ENCODE measurements at regions not wholly inside any gene's neighbourhood (a gene's known extent, or its start where the extent isn't known, plus 50 kb on each side); places are given as distances from the start of the nearest gene placed in this dataset.

DNA sequence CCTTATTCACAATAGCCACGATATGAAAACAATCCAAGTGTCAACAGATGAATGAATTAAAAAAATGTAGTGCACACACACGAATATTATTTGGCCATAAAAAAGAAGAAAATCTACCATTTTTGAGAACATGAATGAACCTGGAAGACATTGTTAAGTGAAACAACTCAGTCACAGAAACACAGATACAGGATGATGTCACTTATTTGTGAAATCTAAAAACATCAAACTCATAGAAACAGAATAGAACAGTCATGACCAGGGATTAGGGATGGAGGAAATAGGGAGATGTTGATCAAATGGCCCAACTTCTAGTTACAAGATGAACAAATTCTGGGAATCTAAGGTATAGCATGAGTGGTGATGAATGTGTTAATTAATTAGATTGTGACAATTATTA is 72.3 kb downstream of the MACIR start:
- Histone ChIP-seq H4K20me1 (ENCODE audit: insufficient read depth, low read length, poor library complexity, severe bottlenecking) (no peaks in the 10 kb centered on the region), H3K4me1 (ENCODE audit: insufficient read depth, low read length, poor library complexity, severe bottlenecking) (no peaks in the 10 kb centered on the region), H3F3A (ENCODE audit: low read depth) (no peaks in the 10 kb centered on the region), H3K9ac (ENCODE audit: low read depth, low read length, poor library complexity, severe bottlenecking) (no peak overlapping the region), H3K36me3 (ENCODE audit: insufficient read depth, low read length) (no peaks in the 10 kb centered on the region), H3K79me2 (ENCODE audit: insufficient read depth, low read length) (no peaks in the 10 kb centered on the region), H3K27me3 (ENCODE audit: insufficient read depth, low read length, poor library complexity, severe bottlenecking) (no peaks in the 10 kb centered on the region), H3K4me2 (ENCODE audit: low read depth, low read length, poor library complexity, severe bottlenecking) (no peak overlapping the region), H2AFZ (ENCODE audit: low read length) (no peak overlapping the region), H3K4me3 (ENCODE audit: low read length, poor library complexity, severe bottlenecking) (no peak overlapping the region), H3K9me2 (replicated peaks; ENCODE audit: low read depth, low read length) (no peaks in the 10 kb centered on the region), H3K9me3 (ENCODE audit: insufficient read depth, low read depth, low read length) (no peaks in the 10 kb centered on the region)
- TF ChIP-seq, protein P1, sequence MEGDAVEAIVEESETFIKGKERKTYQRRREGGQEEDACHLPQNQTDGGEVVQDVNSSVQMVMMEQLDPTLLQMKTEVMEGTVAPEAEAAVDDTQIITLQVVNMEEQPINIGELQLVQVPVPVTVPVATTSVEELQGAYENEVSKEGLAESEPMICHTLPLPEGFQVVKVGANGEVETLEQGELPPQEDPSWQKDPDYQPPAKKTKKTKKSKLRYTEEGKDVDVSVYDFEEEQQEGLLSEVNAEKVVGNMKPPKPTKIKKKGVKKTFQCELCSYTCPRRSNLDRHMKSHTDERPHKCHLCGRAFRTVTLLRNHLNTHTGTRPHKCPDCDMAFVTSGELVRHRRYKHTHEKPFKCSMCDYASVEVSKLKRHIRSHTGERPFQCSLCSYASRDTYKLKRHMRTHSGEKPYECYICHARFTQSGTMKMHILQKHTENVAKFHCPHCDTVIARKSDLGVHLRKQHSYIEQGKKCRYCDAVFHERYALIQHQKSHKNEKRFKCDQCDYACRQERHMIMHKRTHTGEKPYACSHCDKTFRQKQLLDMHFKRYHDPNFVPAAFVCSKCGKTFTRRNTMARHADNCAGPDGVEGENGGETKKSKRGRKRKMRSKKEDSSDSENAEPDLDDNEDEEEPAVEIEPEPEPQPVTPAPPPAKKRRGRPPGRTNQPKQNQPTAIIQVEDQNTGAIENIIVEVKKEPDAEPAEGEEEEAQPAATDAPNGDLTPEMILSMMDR (conservative IDR thresholded peaks at IDR 0.05; ENCODE audit: low read length), result no peak
- TF ChIP-seq EZH2phosphoT487 (IDR thresholded peaks at IDR 0.05; ENCODE audit: borderline replicate concordance), result no peak

All from Loucy (cell line).